A549 (cell line): ENCODE measurements at regions not wholly inside any gene's neighbourhood (a gene's known extent, or its start where the extent isn't known, plus 50 kb on each side); places are given as distances from the start of the nearest gene placed in this dataset.

Source experiments
- ATAC-seq, 2 experiments: fragments of 200-7000 bp in 1 of 2; fragments of >200 bp in 1 of 2; cut with Nextera tagmentation in 1 of 2; cut with Tn5 transposase in 1 of 2; 3 replicates each; pipeline versions ENCODE4 v1.8.0 to v1.9.1; 2018 to 2020; ENCODE audit warnings: mild to moderate bottlenecking in 1 of 2, moderate library complexity in 1 of 2
- CTCF ChIA-PET: fragments of 300-600 bp; sonication (Branson Sonifier 250); formaldehyde crosslinking; extraction: SDS; loops from one replicate; lab custom pipeline; 2021; ENCODE audit warnings: antibody characterized with exemption, inconsistent platforms; lab: Yijun Ruan, JAX
- POLR2A ChIA-PET: fragments of 350-600 bp; formaldehyde crosslinking; extraction: SDS; loops from one replicate; lab custom pipeline; 2021; ENCODE audit warnings: antibody characterized with exemption, inconsistent platforms; lab: Yijun Ruan, JAX
- DNase-seq, 2 experiments: peaks; one replicate each; pipeline versions ENCODE4 v3.0.0 to v3.0.0-alpha.2; 2011 to 2016; ENCODE audit warnings: low read depth in 1 of 2, low spot score in 1 of 2
- FAIRE-seq: peaks from 2 replicates; lab custom pipeline; 2011; peaks lifted over from hg19 to GRCh38; lab: Jason Lieb, UNC
- H3K27ac ChIP-seq, 2 experiments: fragments of >200 bp; sonication (Bioruptor Twin); formaldehyde crosslinking; 3 replicates each; pipeline ENCODE4 v1.5.1; 2016 to 2017
- H3K4me1 ChIP-seq: fragments of >200 bp; sonication (Bioruptor Twin); formaldehyde crosslinking; 3 replicates; pipeline ENCODE4 v1.6.1; 2016
- H3K4me2 ChIP-seq: fragments of >200 bp; sonication (Bioruptor Twin); formaldehyde crosslinking; 3 replicates; pipeline ENCODE4 v1.6.1; 2016
- H3K4me3 ChIP-seq: fragments of >200 bp; sonication (Bioruptor Twin); formaldehyde crosslinking; 3 replicates; pipeline ENCODE4 v1.5.1; 2016
- H3K9me3 ChIP-seq: fragments of >200 bp; sonication (Bioruptor Twin); formaldehyde crosslinking; 3 replicates; pipeline ENCODE4 v1.6.1; 2016
- ATOH8 ChIP-seq: fragments of 250-450 bp; sonication (Bioruptor Pico); IDR thresholded peaks from 2 replicates; pipeline ENCODE4 v1.5.0; 2020; ENCODE audit warnings: low read depth, mild to moderate bottlenecking, moderate library complexity
- CBX2 ChIP-seq: fragments of 200-600 bp; sonication (generic); IDR thresholded peaks from 2 replicates; pipeline ENCODE4 v1.6.1; 2016; ENCODE audit warnings: low read depth, mild to moderate bottlenecking, borderline replicate concordance
- CBX8 ChIP-seq: fragments of 200-600 bp; sonication (generic); IDR thresholded peaks from 2 replicates; pipeline ENCODE4 v1.6.1; 2016
- CEBPB ChIP-seq, 2 experiments: fragments of >200 bp in 1 of 2; sonication (Bioruptor Twin) in 1 of 2; formaldehyde crosslinking in 1 of 2; IDR thresholded peaks; 2 replicates each; pipeline ENCODE4 v1.6.1; 2012 to 2016
- CHD2 ChIP-seq: fragments of 150-350 bp; IDR thresholded peaks from 2 replicates; pipeline ENCODE4 v1.6.1; 2014; ENCODE audit warnings: low read length; ENCODE audit not compliant: partially characterized antibody
- CHD4 ChIP-seq: fragments of 200-600 bp; sonication (generic); IDR thresholded peaks from 2 replicates; pipeline ENCODE4 v1.6.1; 2016; ENCODE audit warnings: antibody characterized with exemption, mild to moderate bottlenecking, borderline replicate concordance
- E2F6 ChIP-seq: IDR thresholded peaks from 2 replicates; pipeline ENCODE4 v1.6.1; 2012; ENCODE audit warnings: low read depth, borderline replicate concordance
- EP300 ChIP-seq, 2 experiments: fragments of >200 bp; sonication (Bioruptor Twin); formaldehyde crosslinking; IDR thresholded peaks; 2 replicates in 1 of 2; 3 replicates in 1 of 2; pipeline ENCODE4 v1.6.1; 2016 to 2017
- ESRRA ChIP-seq: fragments of 150-350 bp; IDR thresholded peaks from 2 replicates; pipeline ENCODE4 v1.6.1; 2014; ENCODE audit warnings: mild to moderate bottlenecking, low read length, borderline replicate concordance
- FOXS1 ChIP-seq: fragments of 250-450 bp; sonication (Bioruptor Pico); IDR thresholded peaks from 2 replicates; pipeline ENCODE4 v1.5.0; 2020; ENCODE audit warnings: mild to moderate bottlenecking, moderate library complexity
- GATA3 ChIP-seq: IDR thresholded peaks from 2 replicates; pipeline ENCODE4 v1.6.1; 2012; ENCODE audit warnings: borderline replicate concordance
- HOXA7 ChIP-seq: fragments of 250-450 bp; sonication (Bioruptor Pico); IDR thresholded peaks from 2 replicates; pipeline ENCODE4 v1.5.0; 2020; ENCODE audit warnings: mild to moderate bottlenecking, moderate library complexity
- HOXB13 ChIP-seq: fragments of 250-450 bp; sonication (Bioruptor Pico); IDR thresholded peaks from 2 replicates; pipeline ENCODE4 v1.5.0; 2020; ENCODE audit warnings: low read depth, mild to moderate bottlenecking, moderate library complexity
- HOXB5 ChIP-seq: fragments of 250-450 bp; sonication (Bioruptor Pico); IDR thresholded peaks from 2 replicates; pipeline ENCODE4 v1.5.0; 2020; ENCODE audit warnings: mild to moderate bottlenecking, moderate library complexity
- NFE2L2 ChIP-seq: fragments of 150-350 bp; conservative IDR thresholded peaks from 2 replicates; pipeline ENCODE4 v1.6.1; 2014; ENCODE audit warnings: low read length
- NPAS2 ChIP-seq: fragments of 250-450 bp; sonication (Bioruptor Pico); IDR thresholded peaks from 2 replicates; pipeline ENCODE4 v1.8.0; 2022; ENCODE audit warnings: mild to moderate bottlenecking, moderate library complexity, borderline replicate concordance
- NR3C1 ChIP-seq: fragments of >200 bp; sonication (Bioruptor Twin); formaldehyde crosslinking; IDR thresholded peaks from 3 replicates; pipeline ENCODE4 v1.6.1; 2017
- PHF8 ChIP-seq: fragments of 200-600 bp; sonication (generic); IDR thresholded peaks from 2 replicates; pipeline ENCODE4 v1.6.1; 2016; ENCODE audit warnings: low read depth, mild to moderate bottlenecking, antibody characterized with exemption, moderate library complexity, borderline replicate concordance
- POLR2A ChIP-seq: IDR thresholded peaks from 2 replicates; pipeline ENCODE4 v1.6.1; 2012; ENCODE audit warnings: mild to moderate bottlenecking, low read length
- POLR2AphosphoS2 ChIP-seq: conservative IDR thresholded peaks from 2 replicates; pipeline ENCODE4 v1.6.1; 2012; ENCODE audit warnings: low read length, improper control_type of control experiment, inconsistent platforms
- RAD21 ChIP-seq, 2 experiments: fragments of >200 bp in 1 of 2; sonication (Bioruptor Twin) in 1 of 2; formaldehyde crosslinking in 1 of 2; IDR thresholded peaks in 1 of 2; conservative IDR thresholded peaks in 1 of 2; 2 replicates in 1 of 2; 3 replicates in 1 of 2; pipeline ENCODE4 v1.6.1; 2012 to 2018; ENCODE audit warnings: inconsistent platforms in 1 of 2
- ZC3H11A ChIP-seq: fragments of 450-650 bp; IDR thresholded peaks from 2 replicates; pipeline ENCODE4 v1.6.1; 2014; ENCODE audit warnings: antibody characterized with exemption, mild to moderate bottlenecking
- ZNF302 ChIP-seq: fragments of 250-450 bp; sonication (Bioruptor Pico); IDR thresholded peaks from 2 replicates; pipeline ENCODE4 v1.9.0; 2021; ENCODE audit warnings: inconsistent platforms, mild to moderate bottlenecking, moderate library complexity
- WGBS: methylation state at CpG from one replicate; pipeline ENCODE4 v1.1.6; 2017; ENCODE audit errors: missing lambda C conversion rate; 5-methylcytosine and 5-hydroxymethylcytosine counted together
- TF ChIP-seq, protein P1 (sequence below): fragments of >200 bp; sonication (Bioruptor Twin); formaldehyde crosslinking; IDR thresholded peaks from 2 replicates; pipeline ENCODE4 v1.6.1; 2016
- TF ChIP-seq, protein P2 (sequence below): fragments of 250-450 bp; sonication (Bioruptor Pico); IDR thresholded peaks from 2 replicates; pipeline ENCODE4 v1.5.0; 2021; ENCODE audit warnings: mild to moderate bottlenecking, moderate library complexity, borderline replicate concordance

DNA sequence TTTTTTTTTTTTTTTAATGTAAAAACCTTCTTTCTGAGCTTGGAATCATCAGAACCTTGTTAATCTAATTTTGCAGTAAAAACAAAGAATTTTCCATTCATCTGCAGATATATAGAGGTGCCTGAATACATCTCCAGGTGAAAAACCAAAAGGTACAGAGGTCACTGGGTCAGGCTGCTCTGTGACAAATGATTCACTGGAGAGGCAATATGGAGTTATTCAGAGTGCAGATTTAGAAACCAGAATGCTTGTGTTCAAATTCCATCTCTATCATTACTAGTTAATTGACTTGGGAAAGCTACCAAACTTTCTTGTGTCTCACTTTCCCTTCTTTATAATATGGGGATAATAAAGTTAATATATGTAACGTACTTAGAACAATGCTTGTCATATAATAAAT lies 51.5 kb upstream of the C1orf53 start:
- no peak overlapping the region for H3K27ac ChIP-seq
- ChIA-PET POLR2A (no interaction called here), CTCF (no interaction called here)
- no peaks in the 10 kb centered on the region for H3K4me1 ChIP-seq
- H3K4me2 ChIP-seq: no peak overlapping the region
- DNase-seq: no peak
- ATAC-seq: no peak
- WGBS: 70% methylated on average over 1 of the region's 1 CpG
- no peak for TF ChIP-seq ZNF302 (CRISPR knock-in tag)
- no peak for TF ChIP-seq HOXA7
- no peak for TF ChIP-seq RAD21 (conservative IDR thresholded peaks at IDR 0.05 in 1 of 2, IDR thresholded peaks at IDR 0.05 in 1 of 2)
- no peak for TF ChIP-seq ESRRA
- no peak for TF ChIP-seq NPAS2 (CRISPR knock-in tag)
- TF ChIP-seq POLR2AphosphoS2: no peak
- TF ChIP-seq CBX8: no peak
- no peak for TF ChIP-seq ZC3H11A
- no peak for TF ChIP-seq ATOH8 (CRISPR knock-in tag)
- TF ChIP-seq CBX2: no peak
- TF ChIP-seq GATA3: no peak
- TF ChIP-seq EP300 (IDR thresholded peaks at IDR 0.05): no peak
- TF ChIP-seq NFE2L2: no peak
- no peak for TF ChIP-seq POLR2A
- no peak for TF ChIP-seq CHD4
- no peak for TF ChIP-seq FOXS1 (CRISPR knock-in tag)
- TF ChIP-seq, protein P1, sequence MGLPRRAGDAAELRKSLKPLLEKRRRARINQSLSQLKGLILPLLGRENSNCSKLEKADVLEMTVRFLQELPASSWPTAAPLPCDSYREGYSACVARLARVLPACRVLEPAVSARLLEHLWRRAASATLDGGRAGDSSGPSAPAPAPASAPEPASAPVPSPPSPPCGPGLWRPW: no peak
- TF ChIP-seq E2F6: no peak
- no peak overlapping the region for H3K4me3 ChIP-seq
- FAIRE-seq: no peak
- no peaks in the 10 kb centered on the region for H3K9me3 ChIP-seq

DNA sequence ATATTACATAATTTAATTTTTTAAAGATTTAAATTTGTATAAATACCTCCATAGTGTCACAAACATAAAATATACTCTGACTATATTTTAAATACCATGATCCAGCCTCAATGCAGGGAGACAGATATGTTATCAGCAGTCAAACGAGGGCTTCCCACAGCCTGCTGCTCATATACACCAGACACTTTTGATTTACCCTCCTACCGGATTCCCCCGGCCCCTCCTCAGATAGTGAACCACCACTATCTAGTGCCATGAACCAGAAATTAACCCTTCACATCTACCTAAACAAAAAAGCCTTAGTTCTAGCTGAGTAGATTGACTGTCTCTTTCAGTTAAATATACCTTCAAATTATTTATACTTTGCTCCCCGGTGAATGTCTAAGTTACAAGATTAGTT lies 52.4 kb upstream of the C1orf53 start:
- WGBS: 56% methylated on average over 4 of the region's 4 CpGs
- no peak for ATAC-seq
- no peaks in the 10 kb centered on the region for H3K4me1 ChIP-seq
- H3K4me3 ChIP-seq: no peak overlapping the region
- H3K9me3 ChIP-seq: no peaks in the 10 kb centered on the region
- no peak overlapping the region for H3K4me2 ChIP-seq
- H3K27ac ChIP-seq: no peak overlapping the region
- no peak for TF ChIP-seq CEBPB (IDR thresholded peaks at IDR 0.05)
- TF ChIP-seq RAD21 (conservative IDR thresholded peaks at IDR 0.05 in 1 of 2, IDR thresholded peaks at IDR 0.05 in 1 of 2): no peak
- TF ChIP-seq PHF8: no peak
- TF ChIP-seq NR3C1: no peak
- no peak for TF ChIP-seq HOXB5
- TF ChIP-seq, protein P2, sequence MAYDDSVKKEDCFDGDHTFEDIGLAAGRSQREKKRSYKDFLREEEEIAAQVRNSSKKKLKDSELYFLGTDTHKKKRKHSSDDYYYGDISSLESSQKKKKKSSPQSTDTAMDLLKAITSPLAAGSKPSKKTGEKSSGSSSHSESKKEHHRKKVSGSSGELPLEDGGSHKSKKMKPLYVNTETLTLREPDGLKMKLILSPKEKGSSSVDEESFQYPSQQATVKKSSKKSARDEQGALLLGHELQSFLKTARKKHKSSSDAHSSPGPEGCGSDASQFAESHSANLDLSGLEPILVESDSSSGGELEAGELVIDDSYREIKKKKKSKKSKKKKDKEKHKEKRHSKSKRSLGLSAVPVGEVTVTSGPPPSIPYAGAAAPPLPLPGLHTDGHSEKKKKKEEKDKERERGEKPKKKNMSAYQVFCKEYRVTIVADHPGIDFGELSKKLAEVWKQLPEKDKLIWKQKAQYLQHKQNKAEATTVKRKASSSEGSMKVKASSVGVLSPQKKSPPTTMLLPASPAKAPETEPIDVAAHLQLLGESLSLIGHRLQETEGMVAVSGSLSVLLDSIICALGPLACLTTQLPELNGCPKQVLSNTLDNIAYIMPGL (CRISPR knock-in tag): no peak
- TF ChIP-seq CHD2: no peak
- TF ChIP-seq CBX8: no peak
- TF ChIP-seq HOXB13 (CRISPR knock-in tag): no peak
- TF ChIP-seq FOXS1 (CRISPR knock-in tag): no peak
- TF ChIP-seq, all 56 proteins: peak for 0
- POLR2A ChIA-PET: no interaction called here
- DNase-seq: no peak
- CTCF ChIA-PET: no interaction called here
- FAIRE-seq: no peak
